NCI-H510A treated with DMSO at 0.1 percent for 48 hours (cell line): ENCODE measurements at regions not wholly inside any gene's neighbourhood (a gene's known extent, or its start where the extent isn't known, plus 50 kb on each side); places are given as distances from the start of the nearest gene placed in this dataset.

Experiments used
- DNase-seq: peaks from one replicate; lab custom pipeline; 2025; lab: John Stamatoyannopoulos, UW

DNA sequence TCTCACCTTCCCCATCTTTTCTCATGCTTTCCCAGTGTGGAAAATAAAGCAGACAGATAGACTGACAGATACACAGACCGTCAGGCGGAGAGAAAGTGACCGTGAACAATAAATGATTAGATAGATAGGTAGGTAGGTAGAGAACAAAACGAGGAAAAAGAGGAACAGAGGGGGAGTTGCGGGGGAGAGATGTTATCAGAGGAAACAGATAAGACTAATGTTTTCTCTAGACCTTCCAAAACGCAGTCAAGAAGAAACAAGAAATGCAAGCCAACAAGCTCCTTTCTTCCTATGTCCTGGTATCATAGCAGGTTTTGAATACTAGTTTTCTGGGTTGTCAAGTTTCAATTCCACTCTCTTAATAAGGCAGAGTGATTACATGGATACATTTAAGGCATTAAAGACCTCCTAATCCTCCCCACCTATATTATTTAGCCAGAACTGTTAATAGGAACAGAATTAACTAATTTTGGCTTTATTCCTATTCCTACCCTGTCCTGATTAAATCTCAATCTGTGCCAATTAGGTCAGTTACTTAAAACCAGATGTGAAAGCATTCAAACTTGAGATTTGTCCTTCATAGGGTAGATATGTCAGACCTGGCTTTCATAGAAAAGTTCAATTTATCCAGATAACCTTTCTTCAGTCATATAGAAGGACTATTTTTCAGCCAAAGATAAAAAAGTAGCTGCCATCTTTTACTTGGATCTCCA is 89.0 kb upstream of the PTPRR start:
- DNase-seq = no peak

- no peak for DNase-seq
Observed at GRCh38 chr12:71008616-71009015, 88.1 kb upstream of the PTPRR start.

GRCh38 chr12:71007781-71008404 is 87.4 kb upstream of the PTPRR start:
- DNase-seq = no peak

DNA sequence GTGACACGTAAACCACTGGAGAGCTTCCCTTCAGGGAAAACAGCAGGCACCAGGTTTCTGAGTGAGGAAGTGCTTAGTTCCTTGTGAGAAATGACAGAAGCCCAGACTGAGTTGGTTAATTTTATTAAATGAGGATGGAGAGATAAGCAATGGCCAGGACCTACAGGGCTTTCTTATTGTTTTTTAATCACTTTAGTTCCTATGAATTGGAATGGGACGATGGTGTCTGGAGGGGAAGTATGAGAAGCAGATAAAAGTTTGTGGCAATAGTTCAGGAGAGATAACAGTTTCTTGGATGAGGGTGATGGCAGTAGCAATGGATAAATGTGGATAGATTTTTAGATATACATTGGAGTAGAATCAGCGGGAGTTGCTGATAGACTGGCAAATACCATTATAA is 86.5 kb upstream of the PTPRR start:
- no peak for DNase-seq

DNA sequence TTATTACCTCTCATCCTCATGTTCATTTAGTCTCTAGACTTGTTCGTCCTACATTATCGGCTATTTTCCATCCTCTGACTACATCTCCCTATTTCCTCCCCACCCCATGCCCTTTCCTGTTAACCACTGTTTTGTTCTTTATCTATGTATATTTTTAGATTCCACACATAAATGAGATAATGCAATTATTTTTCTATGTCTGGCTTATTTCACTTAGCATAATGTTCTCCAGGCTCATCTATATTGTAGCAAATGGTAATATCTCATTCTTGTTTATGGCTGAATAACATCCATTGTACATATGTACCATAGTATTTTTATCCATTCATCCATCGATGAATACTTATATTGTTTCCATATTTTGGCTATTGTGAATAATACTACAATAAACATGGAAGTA is 84.6 kb upstream of the PTPRR start:
- no peak for DNase-seq

DNA sequence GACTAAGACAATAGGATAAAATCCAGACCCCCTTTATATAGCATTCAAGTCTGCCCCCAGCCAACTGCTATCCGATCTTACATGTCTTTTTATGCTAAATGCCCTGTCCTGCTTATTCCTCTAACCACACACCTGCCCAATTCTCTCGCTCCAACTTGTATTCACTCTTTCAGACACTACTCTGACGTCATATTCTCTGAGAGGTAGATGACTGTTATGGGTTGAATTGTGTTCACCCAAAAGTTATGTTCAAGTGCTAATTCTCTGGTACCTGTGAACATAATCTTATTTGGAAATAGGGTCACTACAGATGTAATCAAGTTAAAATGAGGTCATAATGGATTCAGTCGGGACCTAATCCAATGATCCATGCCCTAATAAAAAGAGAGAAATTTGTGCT is 84.0 kb upstream of the PTPRR start:
- DNase-seq = no peak

GRCh38 chr12:71000748-71001147 is 80.2 kb upstream of the PTPRR start:
- DNase-seq = no peak

DNA sequence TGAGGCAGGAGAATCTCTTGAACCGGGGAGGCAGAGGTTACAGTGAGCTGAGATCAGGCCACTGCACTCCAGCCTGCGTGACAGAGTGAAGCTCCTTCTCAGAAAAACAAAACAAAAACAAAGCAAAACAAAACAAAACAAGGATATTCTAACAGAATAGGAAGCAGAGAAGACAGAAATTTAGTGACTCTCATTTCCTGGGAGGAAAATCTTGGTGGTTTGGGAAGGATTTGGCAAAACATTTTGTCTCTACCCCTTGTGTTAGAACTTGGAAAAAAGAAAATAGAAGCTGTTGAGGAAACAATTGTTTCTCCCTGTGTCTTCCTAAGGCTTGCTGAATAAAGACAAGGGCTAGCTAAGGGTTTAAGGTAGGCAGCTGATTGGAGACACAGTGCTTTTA is 79.7 kb upstream of the PTPRR start:
- DNase-seq = no peak

DNA sequence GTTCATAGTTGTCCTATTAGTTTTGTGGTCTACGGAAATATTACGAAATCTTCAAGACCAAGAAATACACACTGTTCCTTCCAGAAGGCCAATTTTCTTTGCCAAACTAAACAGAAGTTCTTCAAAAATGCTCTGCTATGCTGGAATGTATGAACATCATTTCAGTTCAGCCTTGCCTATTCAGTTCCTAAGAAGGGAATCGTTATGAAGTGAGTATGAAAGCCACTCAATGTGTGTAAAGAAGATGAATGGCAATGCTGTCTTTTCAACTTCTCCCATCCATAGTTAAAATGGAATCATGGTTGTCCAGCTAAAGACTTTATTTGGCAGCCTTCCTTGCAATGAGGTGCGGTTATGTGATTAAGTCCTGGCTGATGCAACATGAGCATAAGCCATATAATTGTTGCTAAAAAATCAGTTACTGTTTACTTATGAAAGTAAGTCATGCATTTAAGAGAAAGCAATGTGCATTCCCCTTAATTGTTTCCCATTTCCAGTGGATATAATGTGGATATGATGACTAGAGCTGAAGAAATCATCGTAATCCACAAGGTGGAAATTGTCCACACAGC is 73.8 kb upstream of the PTPRR start:
- DNase-seq = no peak

GRCh38 chr12:70989232-70989631 is 68.7 kb upstream of the PTPRR start:
- no peak for DNase-seq

GRCh38 chr12:70985850-70986249 is 65.3 kb upstream of the PTPRR start:
- no peak for DNase-seq

DNA sequence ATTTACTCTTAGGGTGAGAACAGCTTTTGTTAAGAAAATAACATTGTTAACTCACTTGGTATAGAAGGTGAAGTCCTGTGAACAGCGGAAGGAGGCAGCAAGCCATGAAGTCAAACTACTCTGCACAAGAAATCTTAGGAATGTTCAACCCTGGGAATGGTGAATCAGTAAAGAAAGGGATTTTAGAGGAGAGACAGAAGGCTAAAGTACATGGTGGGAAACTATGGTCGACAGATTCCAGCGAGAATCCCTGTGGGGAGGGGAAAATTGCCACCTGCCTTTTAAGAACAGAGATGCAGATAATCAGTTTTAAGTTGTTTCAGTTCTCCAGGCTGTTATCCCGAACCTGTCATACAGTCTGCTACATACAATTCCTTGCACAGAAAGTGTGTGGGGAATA is 63.2 kb upstream of the PTPRR start:
- DNase-seq = no peak

GRCh38 chr12:70982991-70983390 is 62.5 kb upstream of the PTPRR start:
- DNase-seq = no peak

GRCh38 chr12:70982286-70982685 is 61.7 kb upstream of the PTPRR start:
- DNase-seq = no peak

DNA sequence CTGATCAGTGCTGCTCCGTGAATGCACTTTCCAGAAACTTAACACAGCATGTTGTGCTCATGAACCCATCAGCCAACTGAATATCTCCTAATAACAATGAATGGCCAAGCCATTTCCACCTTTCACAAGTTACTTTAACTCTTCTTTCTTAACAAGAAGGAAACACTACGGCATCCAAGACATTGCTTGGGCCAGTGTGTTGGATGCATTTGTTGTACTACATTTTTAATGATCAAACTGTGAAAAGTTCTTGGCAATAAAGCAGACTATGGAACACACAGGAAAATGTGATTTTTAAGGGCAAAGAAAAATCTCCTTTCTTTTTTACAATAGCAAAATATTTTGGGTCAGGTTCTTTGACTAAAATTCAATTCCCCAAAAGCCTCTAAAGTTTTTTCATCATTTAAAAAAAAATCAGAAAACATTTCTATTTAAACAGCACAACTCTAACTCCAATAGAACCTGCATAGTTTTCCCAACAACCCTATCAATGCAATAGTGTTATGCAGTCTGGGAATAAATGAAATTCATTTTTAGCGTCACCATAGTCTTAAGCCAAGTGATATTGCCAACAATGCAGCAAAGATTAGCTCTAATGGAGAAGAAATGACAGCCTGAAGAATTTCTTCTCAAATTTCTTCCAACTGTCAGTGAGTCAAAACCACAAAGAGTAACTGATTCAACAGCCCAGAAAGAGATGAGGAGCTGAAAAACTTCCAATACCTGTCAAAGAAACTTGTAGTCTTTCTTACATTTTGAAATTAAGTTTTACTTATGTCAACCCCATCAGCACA is 50.7 kb upstream of the PTPRR start:
- DNase-seq = no peak
